PC-9 (cell line): ENCODE measurements at regions not wholly inside any gene's neighbourhood (a gene's known extent, or its start where the extent isn't known, plus 50 kb on each side); places are given as distances from the start of the nearest gene placed in this dataset.

Experiments
- BruUV-seq: library from RNA; stranded (reverse); fragments of 400-500 nt; replicated peaks from 2 replicates; lab custom pipeline; 2021; lab: Mats Ljungman, UMichigan
- CTCF ChIA-PET: fragments of 300-600 bp; sonication (Branson Sonifier 250); formaldehyde crosslinking; loops from one replicate; lab custom pipeline; 2022; ENCODE audit warnings: antibody characterized with exemption; lab: Charles Lee
- POLR2A ChIA-PET: fragments of 300-600 bp; sonication (Branson Sonifier 250); formaldehyde crosslinking; loops from one replicate; lab custom pipeline; 2022; ENCODE audit warnings: antibody characterized with exemption; ENCODE audit not compliant: unreplicated experiment; lab: Charles Lee
- DNase-seq, 2 experiments: peaks; one replicate each; pipeline versions ENCODE4 v3.0.0 to v3.0.0-alpha.2; 2015 to 2022; ENCODE audit warnings: mixed read lengths in 1 of 2
- H2AFZ ChIP-seq: fragments of 200-600 bp; sonication (generic); 2 replicates; pipeline ENCODE4 v1.8.1; 2017; ENCODE audit warnings: antibody characterized with exemption
- H3F3A ChIP-seq: fragments of 200-600 bp; sonication (generic); 2 replicates; pipeline ENCODE4 v1.8.1; 2017; ENCODE audit warnings: antibody characterized with exemption, mild to moderate bottlenecking, low read depth; ENCODE audit not compliant: insufficient read depth
- H3K27ac ChIP-seq: fragments of 200-600 bp; sonication (generic); 2 replicates; pipeline ENCODE4 v1.6.1; 2016; ENCODE audit warnings: mixed run types
- H3K27me3 ChIP-seq: fragments of 200-600 bp; sonication (generic); 2 replicates; pipeline ENCODE4 v1.6.1; 2016; ENCODE audit warnings: low read depth, mixed run types; ENCODE audit not compliant: insufficient read depth
- H3K36me3 ChIP-seq: fragments of 200-600 bp; sonication (generic); 2 replicates; pipeline ENCODE4 v1.6.1; 2016; ENCODE audit warnings: low read depth, mixed run types
- H3K4me1 ChIP-seq: fragments of 200-600 bp; sonication (generic); replicated peaks from 2 replicates; pipeline ENCODE4 v1.6.1; 2016; ENCODE audit warnings: mixed run types; ENCODE audit not compliant: insufficient read depth
- H3K4me2 ChIP-seq: fragments of 200-600 bp; sonication (generic); 2 replicates; pipeline ENCODE4 v1.6.1; 2017; ENCODE audit warnings: mixed run types
- H3K4me3 ChIP-seq: fragments of 200-600 bp; sonication (generic); 2 replicates; pipeline ENCODE4 v1.6.1; 2016; ENCODE audit warnings: mixed run types
- H3K79me2 ChIP-seq: fragments of 200-600 bp; sonication (generic); 2 replicates; pipeline ENCODE4 v1.6.1; 2017; ENCODE audit warnings: low read depth, mixed run types
- H3K9me2 ChIP-seq: fragments of 200-600 bp; sonication (generic); 2 replicates; pipeline ENCODE4 v1.8.1; 2017; ENCODE audit warnings: mild to moderate bottlenecking; ENCODE audit not compliant: insufficient read depth
- H3K9me3 ChIP-seq: fragments of 200-600 bp; sonication (generic); 2 replicates; pipeline ENCODE4 v1.8.1; 2016; ENCODE audit warnings: low read depth; ENCODE audit not compliant: insufficient read depth
- H4K20me1 ChIP-seq: fragments of 200-600 bp; sonication (generic); 2 replicates; pipeline ENCODE4 v1.8.1; 2017; ENCODE audit not compliant: insufficient read depth
- EZH2 ChIP-seq: fragments of 200-600 bp; sonication (generic); IDR thresholded peaks from 2 replicates; pipeline ENCODE4 v1.8.0; 2017; ENCODE audit warnings: antibody characterized with exemption, low read depth
- intact Hi-C: fragments of 100-400 bp; cut with micrococcal nuclease; formaldehyde crosslinking; loops from one replicate; pipeline ENCODE4 v1.10.0; 2022; ENCODE audit not compliant: unreplicated experiment
- TF ChIP-seq, protein P1 (sequence below): fragments of 200-600 bp; sonication (generic); conservative IDR thresholded peaks from 2 replicates; pipeline ENCODE4 v1.6.1; 2017; ENCODE audit warnings: mixed run types, antibody characterized with exemption, mild to moderate bottlenecking, moderate library complexity

DNA sequence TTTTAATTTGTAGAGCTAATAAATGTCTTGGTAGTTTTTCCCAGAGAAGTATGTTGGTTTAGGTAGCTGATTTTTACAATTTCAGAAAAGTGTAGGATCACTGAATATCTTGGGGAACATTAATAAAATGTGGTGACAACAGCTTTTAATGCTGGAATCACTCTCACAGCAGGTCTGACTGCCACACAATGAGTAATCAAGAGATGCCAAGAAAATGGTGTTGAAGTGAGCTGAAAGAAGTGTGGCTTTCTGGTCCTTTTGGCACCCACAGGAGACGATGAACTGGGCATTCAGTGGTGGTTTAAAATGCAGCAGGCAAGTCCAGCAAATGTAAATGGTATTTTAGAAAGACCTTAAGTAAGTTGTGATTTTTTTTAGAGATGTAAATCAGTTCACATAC lies 175.8 kb downstream of the CBLN2 start:
- Histone ChIP-seq H4K20me1 (no peaks in the 10 kb centered on the region), H3K9me3 (no peaks in the 10 kb centered on the region), H3K27me3 (no peaks in the 10 kb centered on the region), H3K4me1 (no peaks in the 10 kb centered on the region), H3F3A (no peaks in the 10 kb centered on the region), H3K4me3 (no peak overlapping the region), H3K4me2 (no peak overlapping the region), H3K79me2 (no peaks in the 10 kb centered on the region), H3K36me3 (no peaks in the 10 kb centered on the region), H3K9me2 (no peaks in the 10 kb centered on the region), H2AFZ (no peak overlapping the region), H3K27ac (no peak overlapping the region)
- no TSS peak for BruUV-seq
- ChIA-PET CTCF (no interaction called here), POLR2A (no interaction called here)
- intact Hi-C loops, result no loop called here
- TF ChIP-seq, protein P1, sequence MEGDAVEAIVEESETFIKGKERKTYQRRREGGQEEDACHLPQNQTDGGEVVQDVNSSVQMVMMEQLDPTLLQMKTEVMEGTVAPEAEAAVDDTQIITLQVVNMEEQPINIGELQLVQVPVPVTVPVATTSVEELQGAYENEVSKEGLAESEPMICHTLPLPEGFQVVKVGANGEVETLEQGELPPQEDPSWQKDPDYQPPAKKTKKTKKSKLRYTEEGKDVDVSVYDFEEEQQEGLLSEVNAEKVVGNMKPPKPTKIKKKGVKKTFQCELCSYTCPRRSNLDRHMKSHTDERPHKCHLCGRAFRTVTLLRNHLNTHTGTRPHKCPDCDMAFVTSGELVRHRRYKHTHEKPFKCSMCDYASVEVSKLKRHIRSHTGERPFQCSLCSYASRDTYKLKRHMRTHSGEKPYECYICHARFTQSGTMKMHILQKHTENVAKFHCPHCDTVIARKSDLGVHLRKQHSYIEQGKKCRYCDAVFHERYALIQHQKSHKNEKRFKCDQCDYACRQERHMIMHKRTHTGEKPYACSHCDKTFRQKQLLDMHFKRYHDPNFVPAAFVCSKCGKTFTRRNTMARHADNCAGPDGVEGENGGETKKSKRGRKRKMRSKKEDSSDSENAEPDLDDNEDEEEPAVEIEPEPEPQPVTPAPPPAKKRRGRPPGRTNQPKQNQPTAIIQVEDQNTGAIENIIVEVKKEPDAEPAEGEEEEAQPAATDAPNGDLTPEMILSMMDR, result no peak
- no peak for TF ChIP-seq EZH2
- no peak for DNase-seq

GRCh38 chr18:72360634-72361033 lies 183.5 kb downstream of the CBLN2 start:
- 0 out of 2 replicates have a peak overlapping the region, but pooled peaks have one; percentile 40 for H2AFZ ChIP-seq
- TF ChIP-seq, protein P1, result no peak
- TF ChIP-seq EZH2, result no peak

DNA sequence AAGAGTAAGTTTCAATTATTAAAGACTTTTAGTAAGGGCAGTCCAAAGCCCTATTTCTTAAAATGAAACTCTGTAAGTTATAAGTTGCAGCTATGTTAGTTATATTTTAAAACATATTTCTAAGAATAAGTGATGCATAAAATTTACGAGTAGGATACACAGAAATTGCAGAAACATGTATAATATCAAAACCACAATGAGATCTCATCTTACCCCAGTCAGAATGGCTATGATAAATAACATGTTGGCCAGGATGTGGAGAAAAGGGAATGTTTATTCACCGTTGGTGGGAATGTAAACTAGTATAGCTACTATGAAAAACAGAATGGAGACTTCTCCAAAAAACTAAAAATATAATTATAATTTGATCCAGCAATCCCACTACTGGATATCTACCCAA lies 201.2 kb downstream of the CBLN2 start:
- Histone ChIP-seq H3K9me2 (no peaks in the 10 kb centered on the region), H3F3A (no peaks in the 10 kb centered on the region), H3K4me2 (no peak overlapping the region), H4K20me1 (no peaks in the 10 kb centered on the region; the same call in 1 of the 2 replicates), H3K27me3 (no peaks in the 10 kb centered on the region), H3K79me2 (no peaks in the 10 kb centered on the region), H3K36me3 (no peaks in the 10 kb centered on the region), H3K4me3 (no peak overlapping the region), H3K9me3 (no peaks in the 10 kb centered on the region), H2AFZ (no peak overlapping the region), H3K4me1 (no peaks in the 10 kb centered on the region), H3K27ac (no peak overlapping the region)
- DNase-seq, result no peak
- ChIA-PET CTCF (no interaction called here), POLR2A (no interaction called here)
- no peak for TF ChIP-seq EZH2
- TF ChIP-seq, protein P1, result no peak
- intact Hi-C loops, result no loop called here
- no TSS peak for BruUV-seq

More at GRCh38 chr18:72360634-72361033, 183.5 kb downstream of the CBLN2 start:
- BruUV-seq, result no TSS peak
- Histone ChIP-seq H3K4me2 (0 out of 2 replicates have a peak overlapping the region, but pooled peaks have one; percentile 10), H3K9me2 (no peaks in the 10 kb centered on the region), H3K4me3 (no peak overlapping the region), H3K79me2 (no peaks in the 10 kb centered on the region), H4K20me1 (no peaks in the 10 kb centered on the region), H3K27me3 (no peaks in the 10 kb centered on the region), H3K36me3 (no peaks in the 10 kb centered on the region), H3K27ac (no peak overlapping the region), H3K4me1 (no peaks in the 10 kb centered on the region), H3K9me3 (no peaks in the 10 kb centered on the region), H3F3A (no peaks in the 10 kb centered on the region)
- DNase-seq, result no peak
- intact Hi-C loops, result no loop called here
- POLR2A ChIA-PET, result no interaction called here
- CTCF ChIA-PET, result no interaction called here
